GM18868 (cell line): ENCODE measurements at regions not wholly inside any gene's neighbourhood (a gene's known extent, or its start where the extent isn't known, plus 50 kb on each side); places are given as distances from the start of the nearest gene placed in this dataset.
"Not testable (repeated sequence)": the region's sequence is repeated elsewhere in the genome, so short reads cannot be mapped to it uniquely, and the experiment has no call there.

Experiments used
- ATAC-seq: cut with Tn5 transposase; IDR thresholded peaks from one replicate; pipeline ENCODE4 v1.9.1; 2021; ENCODE audit warnings: mild to moderate bottlenecking, moderate library complexity; ENCODE audit not compliant: unreplicated experiment

GRCh38 chr5:158273035-158273434 is 414.1 kb upstream of the CLINT1 start:
- no peak for ATAC-seq

GRCh38 chr5:158272409-158272808 is 413.5 kb upstream of the CLINT1 start:
- ATAC-seq: no peak

DNA sequence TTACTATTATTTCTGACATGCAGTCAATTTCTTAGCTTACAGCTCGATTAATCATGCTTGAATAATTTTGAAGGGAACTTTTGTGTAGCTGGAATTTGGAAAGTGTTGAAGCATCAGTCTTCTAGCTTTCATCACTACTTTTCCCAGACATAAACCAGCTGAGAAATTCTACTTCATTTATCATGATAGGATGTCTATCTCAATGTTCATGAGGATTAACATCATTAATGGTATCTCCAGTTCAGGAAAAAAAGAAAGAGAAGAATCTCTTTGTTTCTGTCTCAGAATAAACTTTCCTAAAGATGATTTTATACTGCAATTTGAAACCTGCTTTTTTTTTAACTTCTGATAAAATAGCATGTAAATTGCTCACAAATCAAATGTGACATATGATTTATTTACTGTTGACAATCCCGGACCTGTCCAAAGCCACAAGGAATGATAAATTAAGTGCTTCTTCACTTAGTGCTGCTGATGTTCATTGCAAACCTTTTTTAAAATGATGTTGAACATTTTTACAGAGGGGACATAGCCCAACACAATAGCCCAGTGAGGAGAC is 412.1 kb upstream of the CLINT1 start:
- ATAC-seq: no peak

GRCh38 chr5:158268286-158268685 is 409.3 kb upstream of the CLINT1 start:
- ATAC-seq: no peak

- no peak for ATAC-seq
Observed at GRCh38 chr5:158267228-158267627, 408.3 kb upstream of the CLINT1 start.

DNA sequence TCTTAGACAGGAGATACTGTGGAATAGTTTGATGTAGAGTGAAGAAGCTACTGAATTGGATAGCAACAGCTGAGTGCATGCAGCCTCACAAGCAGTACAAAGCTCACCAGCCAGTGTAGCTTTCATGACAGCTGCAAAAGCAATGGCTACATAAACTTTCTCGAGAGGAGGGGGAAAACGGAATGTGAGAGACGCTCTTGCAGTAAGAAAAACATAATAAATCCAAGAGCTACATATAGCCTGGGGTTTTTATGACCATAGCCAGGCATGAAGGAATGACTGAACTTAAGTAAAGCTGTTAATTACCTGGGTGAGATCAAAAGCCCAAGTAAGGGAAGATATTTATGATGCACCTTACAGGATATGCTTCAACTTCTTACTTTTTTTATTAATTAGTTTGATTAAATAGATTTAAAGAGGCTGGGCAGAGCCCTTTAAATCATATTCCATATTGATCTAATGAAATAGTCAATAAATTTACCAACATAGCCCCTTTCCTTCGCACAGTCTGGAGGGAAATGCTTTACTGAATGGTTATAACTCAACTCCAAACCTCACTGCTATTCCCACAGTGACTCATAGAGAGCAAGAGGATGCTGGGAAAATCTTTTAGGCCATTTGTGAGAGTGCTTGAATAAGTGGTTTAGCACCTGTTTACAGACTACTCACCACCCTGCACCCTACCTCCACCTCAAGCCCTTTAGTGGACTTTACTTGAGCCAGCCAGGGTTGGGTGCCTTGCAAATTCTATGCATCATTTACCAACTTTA is 407.2 kb upstream of the CLINT1 start:
- ATAC-seq: no peak

- ATAC-seq: no peak
Observed at GRCh38 chr5:158265346-158265745, 406.4 kb upstream of the CLINT1 start.

DNA sequence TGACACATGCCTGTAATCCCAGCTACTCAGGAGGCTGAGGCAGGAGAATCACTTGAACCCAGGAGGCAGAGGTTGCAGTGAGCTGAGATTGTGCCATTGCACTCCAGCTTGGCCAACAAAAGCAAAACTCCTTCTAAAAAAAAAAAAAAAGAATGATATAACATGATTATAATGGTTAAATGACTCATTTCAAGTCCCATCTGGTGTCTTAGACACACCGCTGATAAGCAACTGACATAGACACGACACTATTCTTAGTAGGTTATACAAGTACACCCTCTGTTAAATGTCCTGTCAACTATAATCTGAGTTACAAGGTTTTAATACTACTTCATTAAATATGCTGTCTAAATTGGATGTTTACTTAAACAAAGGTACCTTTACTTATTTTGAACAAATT is 405.3 kb upstream of the CLINT1 start:
- ATAC-seq: no peak

GRCh38 chr5:158261674-158262367 is 402.9 kb upstream of the CLINT1 start:
- no peak for ATAC-seq

- no peak for ATAC-seq
Observed at GRCh38 chr5:158256096-158256495, 397.2 kb upstream of the CLINT1 start.

GRCh38 chr5:158255609-158256008 is 396.7 kb upstream of the CLINT1 start:
- no peak for ATAC-seq

- ATAC-seq: no peak
Observed at GRCh38 chr5:158246661-158247060, 387.7 kb upstream of the CLINT1 start.

GRCh38 chr5:158245513-158245912 is 386.6 kb upstream of the CLINT1 start:
- no peak for ATAC-seq

DNA sequence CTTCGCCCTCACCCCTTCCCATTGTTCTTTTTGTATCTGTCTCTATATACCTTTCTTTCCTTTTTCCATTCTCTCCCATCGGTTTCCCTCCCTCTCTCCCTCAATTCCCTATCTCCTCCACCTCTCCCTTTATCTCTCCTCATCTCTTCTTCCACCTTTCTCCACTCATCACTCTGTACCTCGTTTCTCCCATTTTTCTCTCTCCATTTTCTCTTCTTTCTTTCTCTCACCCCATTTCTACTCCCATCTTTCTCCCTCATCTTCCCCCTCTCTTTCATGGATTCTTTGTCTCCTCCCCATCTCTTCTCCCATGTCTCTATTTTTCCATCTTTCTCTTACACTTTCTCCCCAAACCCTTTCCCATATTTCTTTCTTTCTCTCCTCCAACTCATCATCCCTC is 385.9 kb upstream of the CLINT1 start:
- no peak for ATAC-seq

- ATAC-seq: no peak
Observed at GRCh38 chr5:158236511-158237335, 377.8 kb upstream of the CLINT1 start.

DNA sequence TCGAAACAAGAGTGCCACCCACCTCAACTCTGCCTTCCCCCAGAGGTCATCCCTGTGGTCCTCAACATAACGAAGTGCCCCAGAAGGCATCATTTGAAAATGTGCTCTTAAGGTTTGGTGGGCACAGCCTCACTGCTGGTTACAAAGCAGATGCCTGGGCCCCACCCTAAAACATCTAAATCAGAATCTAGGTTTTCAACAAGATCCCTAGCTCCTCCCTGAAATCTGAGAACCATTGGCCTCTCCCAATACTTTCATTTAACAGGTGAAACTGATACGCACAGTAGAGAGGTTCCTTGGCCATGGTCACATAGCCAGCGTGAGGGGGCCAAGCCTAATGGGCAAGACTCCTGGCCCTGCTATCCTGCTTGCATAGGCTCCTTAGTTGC is 376.2 kb upstream of the CLINT1 start:
- ATAC-seq: no peak

DNA sequence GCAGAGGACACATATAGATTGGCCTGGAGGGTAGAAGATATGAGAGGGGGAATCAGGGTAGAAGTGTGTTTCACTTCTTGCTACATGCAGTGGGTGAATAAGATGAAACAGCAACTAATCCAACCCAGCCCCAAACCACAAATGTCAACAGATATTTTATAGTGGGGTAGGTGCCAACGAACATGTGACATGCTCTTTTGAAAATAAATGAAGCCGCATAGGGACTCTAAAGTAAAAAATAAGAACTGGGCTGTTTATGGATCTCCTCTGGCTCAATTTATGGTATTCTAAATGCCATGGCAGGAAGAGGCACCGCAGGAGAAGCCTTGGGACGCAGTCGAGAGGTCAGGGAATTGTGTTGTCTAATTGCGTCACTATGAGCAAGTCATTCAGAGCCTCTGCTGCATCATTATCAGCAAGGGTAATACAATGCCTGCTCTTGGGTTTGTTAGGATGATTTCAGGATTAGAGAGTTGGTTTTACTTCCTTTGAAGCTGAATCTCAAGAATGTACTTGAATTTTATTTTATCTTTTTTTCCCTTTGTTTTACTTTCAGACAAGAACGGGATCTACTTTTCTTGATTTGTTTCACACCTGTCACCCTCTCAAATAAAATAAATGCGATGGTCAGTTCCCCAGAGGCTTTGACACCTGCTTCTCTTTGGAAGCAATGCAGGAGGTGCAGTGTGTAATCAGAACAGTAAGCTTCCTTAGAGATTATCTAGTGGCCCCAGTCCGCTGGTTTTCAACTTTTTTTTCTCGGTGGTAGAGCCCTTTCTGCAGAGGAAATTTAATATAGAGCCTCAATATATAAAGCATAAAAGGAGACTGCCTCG is 375.6 kb upstream of the CLINT1 start:
- no peak for ATAC-seq

GRCh38 chr5:158233735-158234322 is 374.9 kb upstream of the CLINT1 start:
- no peak for ATAC-seq

GRCh38 chr5:158227314-158227713 is 368.4 kb upstream of the CLINT1 start:
- not testable (repeated sequence) for ATAC-seq

DNA sequence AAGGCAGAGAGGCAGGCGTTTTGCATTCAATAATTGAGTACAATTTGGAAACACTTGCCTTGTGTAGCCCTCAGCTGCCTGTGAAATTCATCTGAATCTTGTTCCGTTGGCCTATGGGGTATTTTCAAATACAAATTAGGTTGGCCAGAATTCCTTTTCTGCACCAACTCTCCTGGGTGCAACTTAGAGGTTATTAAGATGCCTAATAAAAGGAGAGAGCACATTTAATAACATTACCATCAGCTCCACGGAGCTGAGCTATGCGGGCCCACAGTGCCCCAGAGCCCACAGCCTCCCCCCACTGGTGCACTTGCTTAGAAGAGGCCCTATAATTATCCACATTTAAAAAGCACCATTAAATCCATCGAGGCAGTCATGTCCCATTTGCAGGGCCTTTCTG is 367.6 kb upstream of the CLINT1 start:
- no peak for ATAC-seq
